Right lobe of liver (tissue), 6 donors: ENCODE measurements at regions not wholly inside any gene's neighbourhood (a gene's known extent, or its start where the extent isn't known, plus 50 kb on each side); places are given as distances from the start of the nearest gene placed in this dataset.

ENCODE experiments used
- ATAC-seq, 4 donors: fragments of 200-7000 bp; cut with Tn5 transposase; one replicate each; pipeline ENCODE4 v1.9.1; 2020; ENCODE audit warnings: mild to moderate bottlenecking in 4 of 4, moderate library complexity in 4 of 4
- DNase-seq, 3 donors: peaks; one replicate each; pipeline ENCODE4 v3.0.0-alpha.2; 2020
- H3K27ac ChIP-seq, 3 donors: fragments of 200-600 bp; one replicate each; pipeline ENCODE4 v1.8.0; 2022
- H3K27me3 ChIP-seq, 2 donors: fragments of 200-600 bp; one replicate each; pipeline ENCODE4 v1.8.0; 2022
- H3K36me3 ChIP-seq, 4 donors: fragments of 200-600 bp; sonication (generic) in 1 of 4; one replicate each; pipeline versions ENCODE4 v1.5.1 to v1.8.0; 2017 to 2022; ENCODE audit warnings: control low read depth in 1 of 4
- H3K4me1 ChIP-seq, 4 donors: fragments of 200-600 bp; sonication (generic) in 1 of 4; one replicate each; pipeline versions ENCODE4 v1.5.1 to v1.8.0; 2017 to 2022; ENCODE audit warnings: control low read depth in 1 of 4
- H3K4me3 ChIP-seq, 3 donors: fragments of 200-600 bp; one replicate each; pipeline ENCODE4 v1.8.0; 2022
- H3K9me3 ChIP-seq, 4 donors: fragments of 200-600 bp; sonication (generic) in 1 of 4; one replicate each; pipeline versions ENCODE4 v1.5.1 to v1.8.0; 2017 to 2022; ENCODE audit warnings: control low read depth in 1 of 4
- CTCF ChIP-seq, 4 donors: fragments of 200-600 bp in 3 of 4; fragments of 450-650 bp in 1 of 4; IDR thresholded peaks; one replicate each; pipeline versions ENCODE4 v1.5.1 to v1.8.0; 2016 to 2022; ENCODE audit warnings: antibody characterized with exemption in 4 of 4, mild to moderate bottlenecking in 2 of 4
- POLR2A ChIP-seq: fragments of 450-650 bp; IDR thresholded peaks from one replicate; pipeline ENCODE4 v1.6.1; 2017; ENCODE audit warnings: antibody characterized with exemption, mild to moderate bottlenecking
- WGBS: methylation state at CpG from one replicate; pipeline ENCODE4 v1.1.6; 2018; ENCODE audit warnings: low coverage, low lambda C conversion rate; ENCODE audit not compliant: insufficient coverage; ENCODE audit errors: missing lambda C conversion rate; 5-methylcytosine and 5-hydroxymethylcytosine counted together
- intact Hi-C, 2 donors: fragments of 100-400 bp; cut with DNase I; formaldehyde crosslinking; loops; one replicate each; pipeline versions ENCODE4 v1.11.2 to v1.14.1; 2022
- donor health status: DM: no; HTN: yes; CAD: no.
- donor health status: DM: no; HTN: no; CAD: no.
- donor health status: DM: no; HTN: no; CAD: no.
- donor health status: DM: no; HTN: yes; CAD: no.
- donor health status: DM: no; HTN: yes; CAD: no.

- H3K36me3 ChIP-seq: no peaks in the 10 kb centered on the region
- no peaks in the 10 kb centered on the region for H3K4me1 ChIP-seq
- H3K9me3 ChIP-seq: no peaks in the 10 kb centered on the region
- no peaks in the 10 kb centered on the region for H3K27me3 ChIP-seq
- H3K4me3 ChIP-seq: no peak overlapping the region
- DNase-seq: no peak
- 52% methylated on average over 6 of the region's 6 CpGs for WGBS
- intact Hi-C loops: no loop called here
- no peak for ATAC-seq
- H3K27ac ChIP-seq: no peak overlapping the region
- no peak for TF ChIP-seq CTCF (IDR thresholded peaks at IDR 0.05)
- no peak for TF ChIP-seq POLR2A
Observed at GRCh38 chr3:64983583-64984359, 296.0 kb upstream of the ADAMTS9 start.

DNA sequence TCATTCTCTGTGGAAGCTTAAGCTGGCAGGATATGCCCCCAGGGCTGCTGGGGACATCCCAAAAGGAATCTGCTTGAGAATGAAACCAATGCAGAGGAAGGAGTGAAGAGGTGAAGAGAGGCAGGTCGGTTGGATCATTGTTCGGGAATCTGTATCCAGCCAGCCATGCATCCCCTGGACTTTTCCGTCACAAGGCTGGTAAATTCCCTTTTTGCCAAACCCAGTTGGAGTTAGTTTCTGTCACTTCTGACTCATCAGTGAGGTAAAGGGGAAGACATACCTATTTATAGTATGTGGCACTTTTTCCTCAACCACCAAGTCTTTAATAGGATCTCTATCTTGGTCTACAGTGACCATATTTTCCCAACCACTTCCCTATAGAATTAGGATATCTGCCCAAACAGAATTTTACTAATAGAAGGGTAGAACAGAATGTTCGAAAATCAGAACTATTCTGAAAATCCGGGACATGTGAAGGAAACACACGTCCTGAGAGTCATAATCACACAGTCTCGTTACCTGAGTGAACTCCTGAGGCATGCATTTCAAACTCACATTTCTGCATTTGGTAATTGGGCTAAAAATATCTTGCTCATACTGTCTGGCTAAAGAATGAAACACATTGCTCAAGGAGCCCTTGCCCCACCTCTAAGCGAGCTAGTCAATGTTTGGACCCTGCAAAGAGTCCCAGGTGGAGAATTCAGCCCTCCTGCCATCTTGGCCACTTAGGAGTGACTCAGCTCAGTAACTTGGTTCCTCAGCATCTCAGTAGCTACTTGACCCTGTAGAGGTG lies 289.7 kb upstream of the ADAMTS9 start:
- intact Hi-C loops: no loop called here
- H3K4me1 ChIP-seq: no peaks in the 10 kb centered on the region
- H3K36me3 ChIP-seq: no peaks in the 10 kb centered on the region
- ATAC-seq (peak in 1 of 4 donors; percentile 30), DNase-seq (no peak)
- no peaks in the 10 kb centered on the region for H3K9me3 ChIP-seq
- H3K27ac ChIP-seq: no peak overlapping the region
- TF ChIP-seq CTCF (IDR thresholded peaks at IDR 0.05) (no peak), POLR2A (no peak)
- H3K4me3 ChIP-seq: no peak overlapping the region
- H3K27me3 ChIP-seq: no peaks in the 10 kb centered on the region
- 59% methylated on average over 8 of the region's 8 CpGs for WGBS

DNA sequence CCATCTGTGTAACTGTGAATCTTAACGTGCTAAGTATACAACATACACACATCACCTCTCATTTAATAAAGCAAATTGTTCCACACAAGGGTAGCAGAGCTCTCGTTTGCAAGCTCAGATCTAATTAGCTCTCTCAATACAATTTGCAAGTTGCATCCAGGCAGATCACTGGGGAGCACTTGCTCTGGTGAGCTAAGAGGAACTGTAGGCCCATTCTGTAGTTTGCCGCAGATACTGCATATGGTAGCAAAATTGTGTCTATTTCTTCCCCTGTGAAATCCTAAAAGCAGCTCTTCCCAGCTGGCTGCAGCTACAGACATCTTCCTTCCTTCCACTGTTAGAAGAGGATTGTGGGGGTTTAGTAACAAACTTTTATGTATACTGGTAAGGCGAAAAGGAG lies 288.7 kb upstream of the ADAMTS9 start:
- H3K4me1 ChIP-seq: no peaks in the 10 kb centered on the region
- DNase-seq (no peak), ATAC-seq (no peak)
- no peaks in the 10 kb centered on the region for H3K27me3 ChIP-seq
- no peaks in the 10 kb centered on the region for H3K36me3 ChIP-seq
- TF ChIP-seq POLR2A (no peak), CTCF (IDR thresholded peaks at IDR 0.05) (no peak)
- H3K27ac ChIP-seq: no peak overlapping the region
- no peak overlapping the region for H3K4me3 ChIP-seq
- H3K9me3 ChIP-seq: no peaks in the 10 kb centered on the region
- WGBS: 58% methylated on average over 4 of the region's 4 CpGs
- intact Hi-C loops: no loop called here

- H3K4me1 ChIP-seq: no peaks in the 10 kb centered on the region
- intact Hi-C loops: no loop called here
- no peak overlapping the region for H3K4me3 ChIP-seq
- no peaks in the 10 kb centered on the region for H3K27me3 ChIP-seq
- no peak for DNase-seq
- no peaks in the 10 kb centered on the region for H3K9me3 ChIP-seq
- H3K36me3 ChIP-seq: no peaks in the 10 kb centered on the region
- WGBS: 75% methylated on average over 2 of the region's 2 CpGs
- TF ChIP-seq CTCF (IDR thresholded peaks at IDR 0.05): no peak
- no peak for TF ChIP-seq POLR2A
- no peak overlapping the region for H3K27ac ChIP-seq
- ATAC-seq: no peak
Observed at GRCh38 chr3:64975147-64975546, 287.3 kb upstream of the ADAMTS9 start.
